A172 (cell line): ENCODE measurements at regions not wholly inside any gene's neighbourhood (a gene's known extent, or its start where the extent isn't known, plus 50 kb on each side); places are given as distances from the start of the nearest gene placed in this dataset.
A peak's percentile ranks its signal among the peaks of the same experiment; 100 is the strongest.
"Not testable (repeated sequence)": the region's sequence is repeated elsewhere in the genome, so short reads cannot be mapped to it uniquely, and the experiment has no call there.

ENCODE experiments used
- DNase-seq: peaks from one replicate; pipeline ENCODE4 v3.0.0-alpha.2; 2015; ENCODE audit warnings: low spot score

DNA sequence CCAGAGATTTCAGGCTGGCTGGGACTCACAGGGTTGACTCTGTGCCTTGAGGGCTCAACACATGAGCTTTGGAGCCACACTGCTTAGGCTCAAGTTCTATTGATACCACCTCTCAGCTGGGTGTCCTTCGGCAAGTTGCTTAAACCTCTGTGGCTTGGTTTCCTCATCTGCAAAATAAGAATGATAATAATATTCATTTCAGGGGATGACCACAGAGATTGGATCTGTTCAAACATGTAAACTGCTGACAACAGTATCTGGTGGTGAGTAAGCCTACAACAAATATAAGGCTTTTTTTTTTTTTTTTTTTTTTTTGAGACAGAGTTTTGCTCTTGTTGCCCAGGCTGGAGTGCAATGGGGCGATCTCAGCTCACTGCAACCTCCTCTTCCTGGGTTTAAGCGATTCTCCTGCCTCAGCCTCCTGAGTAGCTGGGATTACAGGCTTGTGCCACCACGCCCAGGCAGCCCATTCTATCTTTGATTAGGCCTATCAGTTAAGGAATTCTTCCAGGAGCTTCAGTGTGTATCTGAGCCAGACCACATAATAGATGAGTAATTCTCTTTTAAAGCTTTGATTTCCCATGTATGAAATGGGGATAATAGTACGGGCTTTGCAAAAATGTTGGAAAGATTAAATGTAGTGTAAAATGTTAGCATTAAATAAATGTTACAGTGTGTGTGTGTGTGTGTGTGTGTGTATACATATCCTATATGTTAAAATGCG lies 437.6 kb downstream of the PRDM2 start:
- DNase-seq, result no peak

DNA sequence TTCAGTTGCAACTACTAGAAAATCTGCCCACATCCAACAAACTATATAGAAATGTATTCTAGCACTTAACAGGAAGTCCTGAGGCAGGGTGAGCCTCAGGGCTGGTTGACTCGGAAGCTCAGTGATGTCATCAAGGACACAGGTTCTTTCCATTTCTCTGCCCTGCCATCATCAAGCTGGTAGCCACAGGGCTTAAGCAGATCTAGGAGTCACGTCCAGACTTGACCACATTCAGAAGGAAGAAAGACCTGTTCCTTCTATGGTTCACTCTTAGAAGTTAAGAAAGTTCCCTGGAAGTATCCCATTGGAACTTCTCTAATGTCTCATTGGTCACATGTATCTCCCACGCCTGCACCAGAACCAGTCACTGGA lies 438.1 kb downstream of the PRDM2 start:
- DNase-seq, result peak; percentile 23

DNA sequence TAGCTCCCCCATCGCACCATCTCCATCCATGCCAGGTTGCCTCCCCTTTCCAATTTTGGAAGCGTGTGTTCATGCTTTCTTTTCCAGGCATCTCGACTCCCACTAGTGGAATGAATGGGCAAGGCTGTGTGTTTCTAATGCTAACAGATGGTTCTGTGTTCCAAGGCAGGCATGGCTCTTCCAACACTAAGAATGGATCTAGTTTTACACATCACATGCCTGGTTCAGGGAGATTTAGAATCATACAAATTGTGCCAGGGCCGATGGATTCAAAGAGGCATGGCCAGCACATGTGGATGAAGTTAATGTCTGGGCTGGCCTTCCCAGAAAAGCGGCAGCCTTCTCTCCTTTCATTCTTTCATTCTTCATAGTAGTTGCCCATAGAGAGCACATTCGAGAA lies 438.7 kb downstream of the PRDM2 start:
- DNase-seq, result no peak

DNA sequence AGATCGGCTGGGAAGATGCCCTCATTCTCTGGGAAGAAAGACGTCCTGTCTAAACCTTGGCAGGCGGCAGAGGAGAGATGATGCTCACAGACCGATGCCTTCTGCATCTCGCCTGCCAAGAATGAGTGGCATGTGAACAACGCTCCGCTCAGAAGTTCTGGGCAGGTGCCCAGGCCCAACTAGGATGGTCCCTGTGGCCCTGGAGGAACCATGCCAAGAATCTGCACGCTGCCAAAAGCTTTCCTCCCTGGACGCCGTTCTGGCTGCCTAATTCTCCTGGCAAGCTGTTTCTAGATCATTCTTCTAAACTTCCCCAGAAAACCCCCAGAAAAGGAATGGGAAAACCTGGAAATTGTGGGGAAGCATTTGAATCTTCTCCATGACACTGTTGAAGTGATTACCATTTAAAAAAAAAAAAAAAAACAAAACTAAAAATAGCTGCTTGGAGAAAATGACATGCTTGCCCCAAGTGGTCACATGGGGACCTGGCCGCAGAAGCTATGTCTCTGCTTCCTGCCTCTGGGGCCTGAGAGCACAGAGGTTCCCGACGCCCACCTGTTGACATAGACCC lies 440.9 kb downstream of the PRDM2 start:
- no peak for DNase-seq

DNA sequence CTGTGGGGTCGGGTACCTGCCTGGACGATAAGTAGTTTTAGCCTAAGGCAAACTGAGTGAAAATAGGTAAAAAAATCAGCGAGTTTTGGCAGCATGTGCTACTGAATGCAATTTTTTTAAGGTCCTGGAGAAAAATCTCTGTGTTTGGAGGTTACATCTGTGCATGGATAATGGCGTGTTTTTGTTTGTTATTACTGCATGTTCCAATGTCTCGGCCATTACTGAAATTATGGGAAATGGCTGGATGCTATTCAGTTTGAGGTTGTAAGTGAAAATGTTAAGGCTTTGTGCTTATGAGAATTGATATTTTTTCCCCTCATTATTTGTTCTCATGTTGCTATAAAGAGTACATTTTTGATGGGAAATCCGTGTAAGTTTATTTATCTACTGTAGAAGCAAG lies 441.7 kb downstream of the PRDM2 start:
- no peak for DNase-seq

DNA sequence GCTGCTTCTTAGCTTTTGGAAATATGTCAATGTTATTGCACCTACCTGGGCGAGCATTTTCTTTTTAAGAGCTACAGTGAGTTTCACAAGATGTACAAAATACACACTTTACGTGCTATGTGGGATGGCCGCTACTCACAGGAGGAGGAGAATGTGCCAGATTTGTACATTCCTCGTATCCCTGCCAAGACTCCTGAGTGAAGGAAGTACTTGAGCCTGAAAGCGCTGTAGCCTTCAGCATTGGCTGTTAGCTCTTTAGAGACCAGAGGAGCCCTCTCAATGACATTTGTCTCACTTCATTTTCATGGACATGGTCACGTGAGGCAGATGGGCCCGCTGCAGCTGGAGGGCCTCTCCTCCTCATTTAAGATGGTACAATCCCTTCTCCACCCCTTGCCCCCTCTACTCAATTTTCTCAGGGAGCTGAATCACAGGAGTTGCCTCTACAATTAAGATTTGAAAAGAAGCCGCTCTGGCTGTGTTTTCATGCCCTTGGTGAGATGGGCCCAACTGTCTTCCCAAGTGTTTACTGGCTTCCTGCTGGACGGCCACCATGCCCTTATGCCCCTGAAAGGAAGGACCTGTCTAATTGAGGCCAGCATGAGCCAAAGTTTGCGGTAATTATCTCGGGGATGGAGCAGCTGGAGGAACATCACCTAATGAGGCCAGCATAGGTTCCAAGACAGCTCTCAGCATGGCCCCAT lies 442.6 kb downstream of the PRDM2 start:
- no peak for DNase-seq

DNA sequence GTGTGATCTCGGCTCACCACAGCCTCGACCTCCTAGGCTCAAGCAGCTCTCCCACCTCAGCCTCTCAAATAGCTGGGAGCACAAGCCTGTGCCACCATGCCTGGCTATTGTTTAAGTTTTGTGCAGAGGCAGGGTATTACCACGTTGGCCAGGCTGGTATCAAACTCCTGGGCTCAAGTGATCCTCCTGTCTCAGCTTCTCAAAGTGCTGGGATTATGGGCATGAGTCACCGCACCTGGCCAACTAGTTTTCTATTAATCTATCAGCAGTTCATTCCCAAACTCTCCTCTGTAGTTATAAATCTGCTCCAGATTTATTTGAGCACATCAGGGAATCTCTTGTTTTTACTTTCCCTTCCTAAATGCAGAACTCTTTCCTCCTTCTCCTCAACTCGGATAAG lies 443.8 kb downstream of the PRDM2 start:
- DNase-seq, result no peak

DNA sequence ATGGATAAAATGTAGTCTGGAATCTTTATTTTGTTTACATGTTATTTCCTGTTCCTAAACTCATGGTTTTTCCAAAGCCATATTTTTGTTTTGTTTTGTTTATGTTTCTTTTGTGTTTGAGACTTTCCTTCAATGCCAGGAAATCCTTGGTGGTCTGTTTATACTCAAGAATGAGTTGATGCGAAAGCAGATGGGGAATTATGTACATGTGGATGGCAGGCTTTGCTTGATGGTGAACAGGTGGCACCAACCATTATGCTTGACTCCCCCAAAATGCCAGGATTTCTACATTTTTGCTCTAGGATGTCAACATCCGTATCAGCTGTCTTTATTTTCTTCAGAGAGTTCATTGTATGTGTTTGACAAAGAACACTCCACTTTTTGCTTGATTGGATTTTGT lies 448.5 kb downstream of the PRDM2 start:
- DNase-seq, result no peak

DNA sequence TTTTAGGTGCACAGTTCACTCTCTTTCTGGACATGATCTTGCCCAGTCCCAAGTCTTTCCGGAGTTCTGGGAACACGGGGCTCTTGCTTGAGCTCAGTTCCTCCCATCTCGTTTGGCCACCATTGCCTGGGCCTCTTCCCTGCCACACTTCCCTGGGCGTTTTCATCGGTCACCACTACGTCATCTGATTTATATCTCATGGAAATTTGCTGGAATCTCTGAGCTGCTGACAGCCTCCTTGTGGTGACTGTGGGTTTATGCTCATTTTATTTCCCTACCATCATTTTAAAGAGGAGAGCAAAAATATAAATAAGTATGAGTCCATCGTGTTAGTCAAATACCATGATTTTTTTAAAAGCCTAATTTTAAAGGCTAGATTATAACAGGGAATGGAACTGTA lies 449.1 kb upstream of the KAZN start:
- DNase-seq, result peak; percentile 62

DNA sequence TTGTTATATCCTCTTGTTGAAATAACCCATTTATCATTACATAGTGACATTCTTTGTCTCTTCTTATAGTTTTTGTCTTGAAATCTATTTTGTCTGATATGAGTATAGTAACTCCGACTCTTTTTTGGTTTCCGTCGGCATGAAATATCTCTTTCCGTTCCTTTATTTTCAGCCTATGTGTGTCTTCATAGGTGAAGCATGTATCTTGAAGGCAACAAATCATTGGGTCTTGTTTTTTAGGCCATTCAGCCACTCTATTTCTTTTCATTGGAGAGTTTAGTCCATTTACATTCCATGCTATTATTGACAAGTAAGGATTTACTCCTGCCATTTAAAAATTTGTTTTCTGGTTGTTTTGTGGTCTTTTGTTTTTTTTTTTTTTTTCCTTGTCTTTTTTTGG lies 441.9 kb upstream of the KAZN start:
- DNase-seq, result no peak

DNA sequence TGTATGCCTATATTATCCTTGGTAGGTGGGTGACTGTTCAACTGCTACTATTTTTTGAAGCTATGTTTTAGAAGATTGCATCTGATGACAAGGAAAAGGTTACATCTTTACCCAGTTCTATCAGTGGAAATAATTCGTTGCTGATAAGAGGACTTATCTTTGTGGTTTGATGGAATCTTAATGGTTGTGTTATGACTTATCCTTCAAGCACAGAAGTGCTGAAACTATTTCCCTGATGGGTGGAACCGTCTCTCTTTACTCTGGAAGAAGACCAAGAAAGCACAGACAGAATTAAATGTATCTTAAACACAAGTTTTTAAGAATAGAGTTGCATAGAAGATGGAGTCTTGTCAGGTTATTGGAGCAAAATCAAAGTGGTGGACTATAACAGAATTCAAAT lies 437.7 kb upstream of the KAZN start:
- DNase-seq, result peak; percentile 64

DNA sequence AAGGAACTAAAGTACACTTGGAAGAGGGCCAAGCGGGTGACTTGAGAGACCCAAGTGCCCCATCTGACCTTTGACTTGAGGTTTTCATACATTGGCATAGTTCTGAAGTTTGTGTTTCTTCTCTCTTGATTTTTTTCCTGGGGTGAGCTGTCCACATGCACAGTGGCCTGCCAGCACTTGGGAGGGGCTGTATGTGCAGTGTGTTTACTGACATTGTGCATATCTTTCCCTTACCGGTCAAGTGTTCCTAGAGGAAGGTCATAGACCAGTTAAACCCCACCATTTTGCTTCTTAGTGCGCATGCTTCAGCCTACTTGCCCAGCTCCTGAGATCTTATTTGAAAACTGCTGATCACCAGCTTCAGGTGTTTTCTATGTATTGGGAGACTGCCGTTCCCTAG lies 435.2 kb upstream of the KAZN start:
- no peak for DNase-seq

DNA sequence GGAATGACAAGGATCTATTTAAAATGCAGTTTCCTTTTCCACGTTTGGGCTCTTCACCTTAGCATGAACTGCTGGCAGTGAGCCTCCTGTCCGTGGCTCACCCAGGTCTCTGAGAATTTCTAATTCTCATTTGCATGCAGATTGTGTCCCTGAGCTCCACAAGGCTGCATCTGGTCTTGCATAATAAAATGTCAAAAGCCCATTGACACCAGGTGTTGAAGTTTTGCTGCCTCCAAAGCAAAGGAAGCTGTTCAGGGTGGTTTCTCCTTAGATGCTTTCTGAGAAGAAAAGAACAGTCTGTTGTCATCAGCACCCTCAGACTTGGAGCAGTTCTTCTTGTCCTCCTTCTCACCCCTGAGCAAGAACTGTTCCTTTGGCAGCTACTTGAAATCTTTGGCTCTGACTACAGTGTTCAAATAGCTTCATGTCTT lies 433.1 kb upstream of the KAZN start:
- no peak for DNase-seq

DNA sequence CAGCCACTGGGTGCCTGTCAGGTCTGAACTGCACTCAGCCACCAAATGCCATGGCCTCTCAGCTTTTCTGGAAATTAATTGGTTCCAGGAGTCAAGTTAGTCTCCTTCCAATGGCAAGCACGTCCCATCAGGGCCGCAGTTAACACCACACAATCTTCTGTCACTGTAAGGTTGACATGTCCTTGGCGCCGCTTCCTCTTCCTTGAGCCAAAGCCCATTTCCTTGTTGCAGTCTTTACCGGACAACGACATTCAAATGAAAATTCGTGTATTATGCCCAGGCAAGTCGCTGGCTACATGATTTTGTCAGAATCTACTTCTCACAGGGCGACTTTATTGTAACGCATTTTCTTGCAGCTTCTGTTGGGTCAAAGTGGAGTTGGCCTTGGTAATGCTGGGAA lies 430.6 kb upstream of the KAZN start:
- DNase-seq, result no peak

DNA sequence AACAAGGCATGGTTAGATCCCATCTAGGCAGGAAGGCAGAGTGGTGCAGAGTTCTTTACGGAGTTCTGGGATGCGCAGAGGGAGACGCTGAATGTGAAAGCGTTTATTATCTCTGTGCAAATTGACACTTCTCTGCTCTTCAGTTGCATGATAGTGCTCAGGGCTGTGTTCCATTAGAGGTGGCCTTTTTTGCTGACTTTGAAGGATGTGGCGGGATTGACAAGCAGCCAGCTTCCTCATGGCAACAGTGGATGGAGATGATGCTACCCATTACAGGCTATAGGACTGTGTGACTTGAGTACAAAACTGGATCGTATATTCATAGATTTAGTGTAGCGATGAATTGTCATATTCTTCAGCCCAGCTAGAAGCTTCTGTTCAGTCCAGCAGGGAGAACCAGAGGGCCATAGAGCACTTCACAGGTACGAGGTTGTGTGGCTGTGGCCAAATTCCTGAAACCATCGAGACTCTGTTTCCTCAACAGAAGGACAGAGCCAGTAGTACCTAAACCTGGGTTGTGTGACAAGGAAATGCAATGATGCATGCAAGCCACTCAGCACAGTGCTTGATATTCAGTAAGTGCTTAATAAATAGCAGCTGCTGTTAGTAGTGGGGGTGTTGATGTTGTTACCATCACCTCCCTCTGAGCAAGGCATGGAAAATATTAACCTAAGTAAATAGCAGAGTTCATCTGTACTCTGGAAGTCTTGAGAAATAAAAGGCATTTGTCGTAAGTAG lies 430.0 kb upstream of the KAZN start:
- no peak for DNase-seq

DNA sequence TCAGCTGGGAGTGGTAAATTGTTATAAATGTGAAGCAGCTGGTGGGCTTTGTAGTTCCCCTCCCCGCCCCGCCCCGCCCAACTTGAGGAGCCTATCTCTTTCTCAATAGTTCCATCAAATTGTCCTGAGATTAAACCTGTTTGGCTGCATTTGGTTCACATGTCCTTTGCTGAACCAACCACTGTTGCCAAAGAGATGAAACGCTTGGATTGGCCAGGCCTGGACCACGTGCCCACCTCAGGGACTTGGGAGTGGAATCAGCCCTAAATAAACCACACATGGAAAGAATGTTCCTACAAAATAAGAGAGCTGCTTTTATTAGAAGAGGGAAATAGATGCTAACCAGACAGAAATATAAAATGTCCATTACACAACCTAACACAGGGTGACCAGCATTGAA lies 424.9 kb upstream of the KAZN start:
- DNase-seq, result no peak

DNA sequence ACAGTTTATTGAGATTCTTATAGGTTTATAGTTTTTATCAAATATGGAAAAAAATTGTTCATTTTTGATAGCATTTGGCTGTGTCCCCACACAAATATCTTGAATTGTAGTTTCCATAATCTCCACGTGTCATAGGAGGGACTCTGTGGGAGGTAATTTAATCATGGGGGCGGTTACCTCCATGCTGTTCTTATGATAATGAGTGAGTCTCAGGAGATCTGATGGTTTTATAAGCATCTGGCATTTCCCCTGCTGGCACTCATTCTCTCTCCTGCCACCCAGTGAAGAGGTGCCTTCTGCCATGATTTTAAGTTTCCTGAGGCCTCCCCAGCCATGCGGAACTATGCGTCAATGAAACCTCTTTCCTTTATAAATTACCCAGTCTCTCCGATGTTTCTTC lies 420.6 kb upstream of the KAZN start:
- DNase-seq, result not testable (repeated sequence)

DNA sequence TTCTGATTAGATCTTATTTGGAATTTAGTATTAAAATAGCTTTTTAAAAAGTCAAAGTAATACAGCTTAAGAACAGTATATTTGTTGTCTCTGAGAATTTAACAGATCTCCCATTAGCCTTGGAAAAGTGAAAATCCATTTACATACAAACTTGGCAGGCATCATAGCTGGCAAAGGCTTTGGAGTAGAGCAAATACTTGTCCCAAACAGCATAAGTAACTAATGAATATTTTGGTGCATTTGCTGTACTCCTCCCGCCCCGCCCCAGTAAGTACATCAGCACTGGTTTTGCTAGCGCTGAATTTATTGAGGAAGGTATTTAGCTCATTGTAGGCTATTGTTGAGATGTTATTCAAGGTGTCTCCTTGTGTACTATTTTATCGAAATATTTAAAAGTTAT lies 417.7 kb upstream of the KAZN start:
- DNase-seq, result no peak

DNA sequence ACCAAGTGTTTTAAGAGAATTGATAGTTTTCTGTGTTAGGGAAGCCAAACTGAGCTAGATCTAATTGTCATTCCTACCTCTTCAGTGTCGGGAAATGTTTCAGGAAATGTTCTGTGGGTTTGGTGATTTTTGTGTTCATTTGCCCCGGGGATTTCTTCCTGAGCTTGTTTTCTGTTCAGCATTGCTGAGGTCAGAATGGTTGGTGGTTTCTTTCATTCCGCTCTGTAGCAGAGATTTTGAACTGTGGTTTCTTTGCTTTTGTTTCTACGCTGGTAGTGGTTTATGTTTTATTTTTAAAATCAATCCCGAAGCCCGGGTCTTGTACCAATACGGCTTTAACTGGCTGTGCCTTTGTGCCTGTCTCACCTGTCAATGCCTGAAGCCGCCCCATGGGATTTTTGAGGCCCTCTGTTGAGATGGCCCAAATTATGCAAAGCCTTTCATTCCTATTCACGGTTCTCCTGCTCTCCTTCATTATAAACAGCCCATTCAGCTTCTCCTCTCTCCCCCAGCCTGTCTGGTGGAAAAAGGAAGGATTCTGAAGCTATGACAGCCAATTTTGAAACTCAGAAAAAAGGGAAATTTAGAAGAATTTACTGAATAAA lies 417.2 kb upstream of the KAZN start:
- peak; percentile 1 for DNase-seq

DNA sequence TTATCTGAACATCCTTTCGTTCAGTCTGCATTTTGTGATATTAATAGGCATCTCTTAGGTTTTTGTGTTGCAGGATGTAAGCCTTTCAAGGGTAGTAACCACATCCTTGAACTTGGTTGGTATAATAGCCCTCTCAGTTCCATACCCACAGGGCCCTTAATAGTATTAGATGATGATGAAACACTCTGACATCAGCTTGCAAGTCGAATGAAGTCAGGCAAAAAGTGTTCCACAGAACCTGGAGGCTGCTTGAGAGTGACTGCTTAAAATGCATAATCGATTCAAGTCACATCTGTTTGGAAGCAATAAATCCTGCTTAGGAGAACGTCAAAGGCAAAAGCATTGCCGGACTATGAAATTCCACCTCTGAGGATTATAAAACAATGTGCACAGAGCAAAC lies 415.6 kb upstream of the KAZN start:
- no peak for DNase-seq

DNA sequence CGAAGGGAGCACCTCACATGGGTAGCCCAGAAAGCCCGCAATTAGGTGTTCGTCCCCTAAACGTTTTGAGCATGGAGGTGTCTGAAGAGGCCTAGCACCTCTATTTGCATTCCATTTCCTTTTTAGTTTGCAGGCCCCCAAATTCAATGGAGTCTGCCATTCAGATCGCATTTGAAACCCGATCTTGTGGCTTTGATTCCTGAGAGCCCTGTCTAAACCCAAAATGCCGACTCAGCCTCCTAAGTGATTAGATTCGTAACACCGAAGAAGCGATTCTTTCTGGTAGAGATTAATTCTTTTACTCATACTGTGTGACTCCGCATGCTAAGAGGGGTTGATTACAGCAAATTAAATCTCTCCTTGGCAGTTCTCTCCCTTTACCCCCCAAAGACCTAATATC lies 415.2 kb upstream of the KAZN start:
- DNase-seq, result no peak

DNA sequence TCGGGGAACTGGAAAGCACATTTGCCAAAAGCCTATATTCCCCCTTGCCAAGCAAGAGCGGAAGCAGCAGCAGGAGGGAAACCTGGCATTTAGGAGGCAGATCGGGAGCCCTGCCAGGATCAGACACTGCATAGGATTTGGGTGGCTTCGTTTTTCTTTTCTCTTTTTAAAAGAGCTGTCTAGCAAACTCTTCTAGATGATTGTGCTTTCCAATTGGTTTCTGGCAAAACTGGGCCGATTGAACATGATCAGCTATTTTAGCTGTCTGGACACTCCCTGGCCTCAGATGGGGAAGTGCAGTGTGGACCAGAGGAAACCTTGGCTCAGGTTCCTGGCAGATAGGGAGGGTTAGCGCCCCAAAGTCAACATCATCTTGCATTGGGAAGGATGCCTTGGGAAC lies 414.0 kb upstream of the KAZN start:
- no peak for DNase-seq
